IPS-18c (cell line): ENCODE measurements at regions not wholly inside any gene's neighbourhood (a gene's known extent, or its start where the extent isn't known, plus 50 kb on each side); places are given as distances from the start of the nearest gene placed in this dataset.
"Not testable (repeated sequence)": the region's sequence is repeated elsewhere in the genome, so short reads cannot be mapped to it uniquely, and the experiment has no call there.

ENCODE experiments used
- H3K4me3 ChIP-seq: 2 replicates; pipeline ENCODE4 v1.7.0; 2013; ENCODE audit warnings: low read depth, mild to moderate bottlenecking, low read length, moderate library complexity; ENCODE audit not compliant: insufficient read depth
- H3K9me3 ChIP-seq: one replicate; pipeline ENCODE4 v1.6.1; 2013; ENCODE audit warnings: mild to moderate bottlenecking, low read length, moderate library complexity; ENCODE audit not compliant: control insufficient read depth, insufficient read depth

- H3K9me3 ChIP-seq = no peaks in the 10 kb centered on the region
Measured at GRCh38 chr3:22836131-22836530, 367.0 kb upstream of the UBE2E2 start.

GRCh38 chr3:22843854-22844253 lies 359.3 kb upstream of the UBE2E2 start:
- Histone ChIP-seq H3K9me3 (no peaks in the 10 kb centered on the region), H3K4me3 (no peak overlapping the region)

More at GRCh38 chr3:22836131-22836530, 367.0 kb upstream of the UBE2E2 start:
- H3K4me3 ChIP-seq = no peak overlapping the region

GRCh38 chr3:22846566-22846965 lies 356.6 kb upstream of the UBE2E2 start:
- no peak overlapping the region for H3K4me3 ChIP-seq
- H3K9me3 ChIP-seq = no peaks in the 10 kb centered on the region

GRCh38 chr3:22849583-22849982 lies 353.5 kb upstream of the UBE2E2 start:
- not testable (repeated sequence) for H3K4me3 ChIP-seq, H3K9me3 ChIP-seq

- no peak overlapping the region for H3K4me3 ChIP-seq
- no peaks in the 10 kb centered on the region for H3K9me3 ChIP-seq
Measured at GRCh38 chr3:22856811-22857210, 346.3 kb upstream of the UBE2E2 start.

- Histone ChIP-seq H3K9me3 (no peaks in the 10 kb centered on the region), H3K4me3 (no peak overlapping the region)
Measured at GRCh38 chr3:22858486-22858885, 344.6 kb upstream of the UBE2E2 start.

GRCh38 chr3:22859618-22860017 lies 343.5 kb upstream of the UBE2E2 start:
- no peaks in the 10 kb centered on the region for H3K9me3 ChIP-seq
- H3K4me3 ChIP-seq = no peak overlapping the region

- Histone ChIP-seq H3K9me3 (no peaks in the 10 kb centered on the region), H3K4me3 (no peak overlapping the region)
Measured at GRCh38 chr3:22861426-22861825, 341.7 kb upstream of the UBE2E2 start.

GRCh38 chr3:22862111-22862510 lies 341.0 kb upstream of the UBE2E2 start:
- no peak overlapping the region for H3K4me3 ChIP-seq
- no peaks in the 10 kb centered on the region for H3K9me3 ChIP-seq

GRCh38 chr3:22882834-22883233 lies 320.3 kb upstream of the UBE2E2 start:
- not testable (repeated sequence) for H3K9me3 ChIP-seq, H3K4me3 ChIP-seq

GRCh38 chr3:22885039-22885438 lies 318.1 kb upstream of the UBE2E2 start:
- H3K4me3 ChIP-seq = no peak overlapping the region
- H3K9me3 ChIP-seq = no peaks in the 10 kb centered on the region

GRCh38 chr3:22885574-22886341 lies 317.4 kb upstream of the UBE2E2 start:
- H3K9me3 ChIP-seq = no peaks in the 10 kb centered on the region

GRCh38 chr3:22886439-22887068 lies 316.6 kb upstream of the UBE2E2 start:
- Histone ChIP-seq H3K4me3 (no peak overlapping the region), H3K9me3 (no peaks in the 10 kb centered on the region)

More at GRCh38 chr3:22885574-22886341, 317.4 kb upstream of the UBE2E2 start:
- no peak overlapping the region for H3K4me3 ChIP-seq

- Histone ChIP-seq H3K4me3 (no peak overlapping the region), H3K9me3 (no peaks in the 10 kb centered on the region)
Measured at GRCh38 chr3:22887664-22888291, 315.3 kb upstream of the UBE2E2 start.

- Histone ChIP-seq H3K9me3 (no peaks in the 10 kb centered on the region), H3K4me3 (no peak overlapping the region)
Measured at GRCh38 chr3:22893101-22893500, 310.0 kb upstream of the UBE2E2 start.

GRCh38 chr3:22893644-22894325 lies 309.3 kb upstream of the UBE2E2 start:
- H3K9me3 ChIP-seq = no peaks in the 10 kb centered on the region
- no peak overlapping the region for H3K4me3 ChIP-seq

GRCh38 chr3:22894865-22895264 lies 308.3 kb upstream of the UBE2E2 start:
- Histone ChIP-seq H3K9me3 (no peaks in the 10 kb centered on the region), H3K4me3 (no peak overlapping the region)

GRCh38 chr3:22895671-22896070 lies 307.5 kb upstream of the UBE2E2 start:
- no peaks in the 10 kb centered on the region for H3K9me3 ChIP-seq
- no peak overlapping the region for H3K4me3 ChIP-seq
